ENCODE measurements at regions not wholly inside any gene's neighbourhood (a gene's known extent, or its start where the extent isn't known, plus 50 kb on each side); places are given as distances from the start of the nearest gene placed in this dataset.
A peak's percentile ranks its signal among the peaks of the same experiment; 100 is the strongest.

GRCh38 chr2:180656455-180656847 lies 324.0 kb upstream of the UBE2E3 start:
- peak; percentile 75 for DNase-seq

GRCh38 chr2:180655842-180656454 lies 324.5 kb upstream of the UBE2E3 start:
- DNase-seq = no peak

GRCh38 chr2:180655393-180655792 lies 325.0 kb upstream of the UBE2E3 start:
- DNase-seq = peak; percentile 32

GRCh38 chr2:180653481-180653880 lies 326.9 kb upstream of the UBE2E3 start:
- DNase-seq = no peak

- no peak for DNase-seq
Measured at GRCh38 chr2:180652794-180653193, 327.6 kb upstream of the UBE2E3 start.

- no peak for DNase-seq
Measured at GRCh38 chr2:180651596-180651995, 328.8 kb upstream of the UBE2E3 start.

GRCh38 chr2:180647621-180648020 lies 332.8 kb upstream of the UBE2E3 start:
- no peak for DNase-seq

- peak; percentile 25 for DNase-seq
Measured at GRCh38 chr2:180647221-180647620, 333.2 kb upstream of the UBE2E3 start.

- no peak for DNase-seq
Measured at GRCh38 chr2:180646756-180647155, 333.6 kb upstream of the UBE2E3 start.

GRCh38 chr2:180644709-180645108 lies 335.7 kb upstream of the UBE2E3 start:
- DNase-seq = peak; percentile 65

GRCh38 chr2:180630756-180631155 lies 349.6 kb upstream of the UBE2E3 start:
- no peak for DNase-seq

- peak; percentile 99 for DNase-seq
Measured at GRCh38 chr2:180625006-180625844, 355.2 kb upstream of the UBE2E3 start.

- peak; percentile 89 for DNase-seq
Measured at GRCh38 chr2:180621941-180622918, 358.2 kb upstream of the UBE2E3 start.

- DNase-seq = no peak
Measured at GRCh38 chr2:180621366-180621765, 359.0 kb upstream of the UBE2E3 start.

GRCh38 chr2:180618570-180618969 lies 361.8 kb upstream of the UBE2E3 start:
- DNase-seq = peak; percentile 43

- no peak for DNase-seq
Measured at GRCh38 chr2:180614776-180615175, 365.6 kb upstream of the UBE2E3 start.

- no peak for DNase-seq
Measured at GRCh38 chr2:180609626-180610340, 370.6 kb upstream of the UBE2E3 start.

- DNase-seq = no peak
Measured at GRCh38 chr2:180607514-180608049, 372.8 kb upstream of the UBE2E3 start.

GRCh38 chr2:180604077-180604476 lies 376.3 kb upstream of the UBE2E3 start:
- DNase-seq = no peak

- no peak for DNase-seq
Measured at GRCh38 chr2:180601016-180601415, 379.4 kb upstream of the UBE2E3 start.

- DNase-seq = no peak
Measured at GRCh38 chr2:180599804-180600203, 380.6 kb upstream of the UBE2E3 start.

- DNase-seq = no peak
Measured at GRCh38 chr2:180597179-180597578, 383.2 kb upstream of the UBE2E3 start.
